GM18873 (cell line): ENCODE measurements at regions not wholly inside any gene's neighbourhood (a gene's known extent, or its start where the extent isn't known, plus 50 kb on each side); places are given as distances from the start of the nearest gene placed in this dataset.
"Not testable (repeated sequence)": the region's sequence is repeated elsewhere in the genome, so short reads cannot be mapped to it uniquely, and the experiment has no call there.

Source experiments
- ATAC-seq: cut with Tn5 transposase; IDR thresholded peaks from one replicate; pipeline ENCODE4 v1.9.1; 2021; ENCODE audit warnings: mild to moderate bottlenecking, moderate library complexity, moderate number of reproducible peaks; ENCODE audit not compliant: unreplicated experiment, low FRiP score

GRCh38 chr21:24444736-24445135 lies 1162.5 kb downstream of the MRPL39 start:
- ATAC-seq = no peak

- no peak for ATAC-seq
Measured at GRCh38 chr21:24436236-24436635, 1171.0 kb downstream of the MRPL39 start.

- peak; percentile 75 for ATAC-seq
Measured at GRCh38 chr21:24428591-24429199, 1178.6 kb downstream of the MRPL39 start.

- ATAC-seq = no peak
Measured at GRCh38 chr21:24424776-24425175, 1182.5 kb downstream of the MRPL39 start.

- ATAC-seq = no peak
Measured at GRCh38 chr21:24423546-24423945, 1183.7 kb downstream of the MRPL39 start.

- no peak for ATAC-seq
Measured at GRCh38 chr21:24420689-24421088, 1186.6 kb downstream of the MRPL39 start.

- not testable (repeated sequence) for ATAC-seq
Measured at GRCh38 chr21:24419641-24420040, 1187.6 kb downstream of the MRPL39 start.

GRCh38 chr21:24418671-24419070 lies 1188.6 kb downstream of the MRPL39 start:
- no peak for ATAC-seq

GRCh38 chr21:24411429-24411828 lies 1195.9 kb downstream of the MRPL39 start:
- ATAC-seq = no peak

GRCh38 chr21:24403221-24403620 lies 1204.1 kb downstream of the MRPL39 start:
- ATAC-seq = no peak

GRCh38 chr21:24395320-24395923 lies 1211.9 kb downstream of the MRPL39 start:
- ATAC-seq = no peak

GRCh38 chr21:24375201-24375600 lies 1232.1 kb downstream of the MRPL39 start:
- ATAC-seq = peak; percentile 70

- ATAC-seq = no peak
Measured at GRCh38 chr21:24372506-24372905, 1234.8 kb downstream of the MRPL39 start.

- ATAC-seq = no peak
Measured at GRCh38 chr21:24369746-24370145, 1237.5 kb downstream of the MRPL39 start.

- no peak for ATAC-seq
Measured at GRCh38 chr21:24369278-24369677, 1238.0 kb downstream of the MRPL39 start.

GRCh38 chr21:24367936-24368335 lies 1239.3 kb downstream of the MRPL39 start:
- no peak for ATAC-seq

- ATAC-seq = no peak
Measured at GRCh38 chr21:24353492-24353891, 1253.8 kb downstream of the MRPL39 start.

- ATAC-seq = no peak
Measured at GRCh38 chr21:24339406-24339805, 1267.9 kb downstream of the MRPL39 start.

- ATAC-seq = no peak
Measured at GRCh38 chr21:24336491-24336890, 1270.8 kb downstream of the MRPL39 start.

- ATAC-seq = no peak
Measured at GRCh38 chr21:24323536-24323935, 1283.7 kb downstream of the MRPL39 start.

- ATAC-seq = no peak
Measured at GRCh38 chr21:24316277-24316922, 1290.9 kb downstream of the MRPL39 start.

- no peak for ATAC-seq
Measured at GRCh38 chr21:24310788-24311187, 1296.5 kb downstream of the MRPL39 start.
